ENCODE measurements at regions not wholly inside any gene's neighbourhood (a gene's known extent, or its start where the extent isn't known, plus 50 kb on each side); places are given as distances from the start of the nearest gene placed in this dataset.
"Not testable (repeated sequence)": the region's sequence is repeated elsewhere in the genome, so short reads cannot be mapped to it uniquely, and the experiment has no call there.

DNA sequence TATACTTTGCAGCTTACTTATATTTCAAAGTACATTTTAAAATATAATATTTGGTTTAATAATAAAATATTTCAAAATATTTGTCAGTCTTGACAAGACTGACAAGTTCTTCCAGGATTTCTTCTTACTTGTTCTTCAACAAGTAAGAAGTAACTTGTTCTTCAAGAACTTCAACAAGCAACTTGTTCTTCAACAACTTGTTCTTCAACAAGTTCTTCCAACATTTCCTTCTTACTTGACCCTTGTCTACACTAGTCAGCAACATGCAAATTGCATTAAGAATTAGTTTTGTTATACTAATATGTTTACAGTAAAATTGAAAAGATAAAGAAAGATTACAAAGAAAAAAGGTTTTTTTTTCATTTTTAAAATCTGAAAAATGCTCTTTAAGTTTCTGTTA lies 731.7 kb downstream of the NSUN3 start:
- no peak overlapping the region for H3K4me3 ChIP-seq

GRCh38 chr3:94799420-94800060 lies 736.7 kb downstream of the NSUN3 start:
- TF ChIP-seq POLR2A (IDR thresholded peaks at IDR 0.05) (no peak), EP300 (IDR thresholded peaks at IDR 0.05) (no peak), CTCF (IDR thresholded peaks at IDR 0.05) (no peak), POLR2AphosphoS5 (IDR thresholded peaks at IDR 0.05) (no peak)
- 88% methylated on average over 1 of the region's 1 CpG for WGBS
- Histone ChIP-seq H3K4me3 (no peak overlapping the region), H3K36me3 (no peaks in the 10 kb centered on the region), H3K27me3 (no peaks in the 10 kb centered on the region), H3K4me1 (no peaks in the 10 kb centered on the region), H3K9me3 (no peaks in the 10 kb centered on the region), H3K27ac (no peak overlapping the region)
- DNase-seq (ENCODE audit: low spot score in 2 of 2): no peak

More for the DNA sequence above, 731.7 kb downstream of the NSUN3 start:
- TF ChIP-seq POLR2AphosphoS5 (IDR thresholded peaks at IDR 0.05) (no peak), POLR2A (IDR thresholded peaks at IDR 0.05) (no peak), CTCF (IDR thresholded peaks at IDR 0.05) (no peak), EP300 (IDR thresholded peaks at IDR 0.05) (no peak)
- H3K9me3 ChIP-seq: no peaks in the 10 kb centered on the region
- H3K4me1 ChIP-seq: no peaks in the 10 kb centered on the region
- H3K27ac ChIP-seq: no peak overlapping the region
- DNase-seq (ENCODE audit: low spot score in 2 of 2): no peak
- H3K36me3 ChIP-seq: no peaks in the 10 kb centered on the region
- no peaks in the 10 kb centered on the region for H3K27me3 ChIP-seq

DNA sequence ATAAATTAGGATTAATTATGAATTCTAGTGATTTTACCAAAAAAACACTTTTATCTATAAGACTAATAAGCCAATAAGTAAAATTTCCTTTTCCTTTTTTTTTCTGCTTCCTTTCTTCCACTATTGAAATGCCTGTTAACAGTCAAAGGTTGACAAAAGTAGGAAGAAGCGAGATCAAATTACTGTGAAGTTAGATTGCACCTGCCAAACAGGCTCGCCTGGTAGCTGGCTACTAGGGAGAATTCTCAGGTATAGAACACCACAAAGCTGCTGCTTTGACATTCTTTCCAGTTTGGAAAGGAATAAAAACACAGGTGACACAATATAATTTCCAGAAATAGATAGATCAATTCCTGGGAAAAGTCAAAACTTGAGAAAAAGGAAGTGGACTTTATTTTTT lies 749.0 kb downstream of the NSUN3 start:
- no peak for TF ChIP-seq EP300 (IDR thresholded peaks at IDR 0.05)
- TF ChIP-seq POLR2A (IDR thresholded peaks at IDR 0.05): no peak
- TF ChIP-seq CTCF (IDR thresholded peaks at IDR 0.05): no peak
- no peak for TF ChIP-seq POLR2AphosphoS5 (IDR thresholded peaks at IDR 0.05)
- Histone ChIP-seq H3K4me3 (no peak overlapping the region), H3K27me3 (no peaks in the 10 kb centered on the region), H3K9me3 (no peaks in the 10 kb centered on the region), H3K27ac (no peak overlapping the region), H3K4me1 (no peaks in the 10 kb centered on the region), H3K36me3 (no peaks in the 10 kb centered on the region)
- no peak for DNase-seq (ENCODE audit: low spot score in 2 of 2)
- WGBS: 51% methylated on average over 2 of the region's 2 CpGs

GRCh38 chr3:94821241-94821640 lies 758.4 kb downstream of the NSUN3 start:
- Histone ChIP-seq H3K27ac (no peak overlapping the region), H3K36me3 (no peaks in the 10 kb centered on the region), H3K27me3 (no peaks in the 10 kb centered on the region), H3K4me1 (no peaks in the 10 kb centered on the region), H3K9me3 (no peaks in the 10 kb centered on the region), H3K4me3 (no peak overlapping the region)
- WGBS: 32% methylated on average over 1 of the region's 1 CpG
- no peak for DNase-seq (ENCODE audit: low spot score in 2 of 2)
- TF ChIP-seq POLR2A (IDR thresholded peaks at IDR 0.05) (no peak), POLR2AphosphoS5 (IDR thresholded peaks at IDR 0.05) (no peak), EP300 (IDR thresholded peaks at IDR 0.05) (no peak), CTCF (IDR thresholded peaks at IDR 0.05) (no peak)

- Histone ChIP-seq H3K36me3 (no peaks in the 10 kb centered on the region), H3K9me3 (no peaks in the 10 kb centered on the region), H3K4me1 (no peaks in the 10 kb centered on the region), H3K4me3 (no peak overlapping the region), H3K27ac (no peak overlapping the region), H3K27me3 (no peaks in the 10 kb centered on the region)
- no peak for DNase-seq (ENCODE audit: low spot score in 2 of 2)
- TF ChIP-seq EP300 (IDR thresholded peaks at IDR 0.05): no peak
- no peak for TF ChIP-seq POLR2AphosphoS5 (IDR thresholded peaks at IDR 0.05)
- no peak for TF ChIP-seq CTCF (IDR thresholded peaks at IDR 0.05)
- no peak for TF ChIP-seq POLR2A (IDR thresholded peaks at IDR 0.05)
- WGBS: 62% methylated on average over 2 of the region's 2 CpGs
Observed at GRCh38 chr3:94822298-94822697, 759.4 kb downstream of the NSUN3 start.

GRCh38 chr3:94846251-94846650 lies 783.4 kb downstream of the NSUN3 start:
- DNase-seq (ENCODE audit: low spot score in 2 of 2); H3K36me3 ChIP-seq: not testable (repeated sequence)
- 90% methylated on average over 10 of the region's 10 CpGs for WGBS

More at GRCh38 chr3:94846251-94846650, 783.4 kb downstream of the NSUN3 start:
- H3K27ac ChIP-seq, H3K9me3 ChIP-seq, H3K27me3 ChIP-seq, H3K4me3 ChIP-seq, H3K4me1 ChIP-seq: not testable (repeated sequence)
